A549 (cell line): ENCODE measurements at regions not wholly inside any gene's neighbourhood (a gene's known extent, or its start where the extent isn't known, plus 50 kb on each side); places are given as distances from the start of the nearest gene placed in this dataset.

Experiments
- ATAC-seq, 2 experiments: fragments of 200-7000 bp in 1 of 2; fragments of >200 bp in 1 of 2; cut with Nextera tagmentation in 1 of 2; cut with Tn5 transposase in 1 of 2; 3 replicates each; pipeline versions ENCODE4 v1.8.0 to v1.9.1; 2018 to 2020; ENCODE audit warnings: mild to moderate bottlenecking in 1 of 2, moderate library complexity in 1 of 2
- CTCF ChIA-PET: fragments of 300-600 bp; sonication (Branson Sonifier 250); formaldehyde crosslinking; extraction: SDS; loops from one replicate; lab custom pipeline; 2021; ENCODE audit warnings: antibody characterized with exemption, inconsistent platforms; lab: Yijun Ruan, JAX
- POLR2A ChIA-PET: fragments of 350-600 bp; formaldehyde crosslinking; extraction: SDS; loops from one replicate; lab custom pipeline; 2021; ENCODE audit warnings: antibody characterized with exemption, inconsistent platforms; lab: Yijun Ruan, JAX
- DNase-seq, 2 experiments: peaks; one replicate each; pipeline versions ENCODE4 v3.0.0 to v3.0.0-alpha.2; 2011 to 2016; ENCODE audit warnings: low read depth in 1 of 2, low spot score in 1 of 2
- FAIRE-seq: peaks from 2 replicates; lab custom pipeline; 2011; peaks lifted over from hg19 to GRCh38; lab: Jason Lieb, UNC
- H3K27ac ChIP-seq, 2 experiments: fragments of >200 bp; sonication (Bioruptor Twin); formaldehyde crosslinking; 3 replicates each; pipeline ENCODE4 v1.5.1; 2016 to 2017
- H3K4me1 ChIP-seq: fragments of >200 bp; sonication (Bioruptor Twin); formaldehyde crosslinking; 3 replicates; pipeline ENCODE4 v1.6.1; 2016
- H3K4me2 ChIP-seq: fragments of >200 bp; sonication (Bioruptor Twin); formaldehyde crosslinking; 3 replicates; pipeline ENCODE4 v1.6.1; 2016
- H3K4me3 ChIP-seq: fragments of >200 bp; sonication (Bioruptor Twin); formaldehyde crosslinking; 3 replicates; pipeline ENCODE4 v1.5.1; 2016
- H3K9me3 ChIP-seq: fragments of >200 bp; sonication (Bioruptor Twin); formaldehyde crosslinking; 3 replicates; pipeline ENCODE4 v1.6.1; 2016
- CBX2 ChIP-seq: fragments of 200-600 bp; sonication (generic); IDR thresholded peaks from 2 replicates; pipeline ENCODE4 v1.6.1; 2016; ENCODE audit warnings: low read depth, mild to moderate bottlenecking, borderline replicate concordance
- CBX8 ChIP-seq: fragments of 200-600 bp; sonication (generic); IDR thresholded peaks from 2 replicates; pipeline ENCODE4 v1.6.1; 2016
- CHD4 ChIP-seq: fragments of 200-600 bp; sonication (generic); IDR thresholded peaks from 2 replicates; pipeline ENCODE4 v1.6.1; 2016; ENCODE audit warnings: antibody characterized with exemption, mild to moderate bottlenecking, borderline replicate concordance
- CTCF ChIP-seq: fragments of >200 bp; sonication (Bioruptor Twin); formaldehyde crosslinking; IDR thresholded peaks from 3 replicates; pipeline ENCODE4 v1.5.1; 2016
- EHF ChIP-seq: fragments of 250-450 bp; sonication (Bioruptor Pico); IDR thresholded peaks from 2 replicates; pipeline ENCODE4 v1.5.0; 2020; ENCODE audit warnings: mild to moderate bottlenecking
- EHMT2 ChIP-seq: fragments of 200-600 bp; sonication (generic); IDR thresholded peaks from 2 replicates; pipeline ENCODE4 v1.6.1; 2016; ENCODE audit warnings: antibody characterized with exemption, low read depth, mild to moderate bottlenecking, moderate library complexity
- ESRRA ChIP-seq: fragments of 150-350 bp; IDR thresholded peaks from 2 replicates; pipeline ENCODE4 v1.6.1; 2014; ENCODE audit warnings: mild to moderate bottlenecking, low read length, borderline replicate concordance
- FOSB ChIP-seq: fragments of 250-450 bp; sonication (Bioruptor Pico); IDR thresholded peaks from 2 replicates; pipeline ENCODE4 v1.5.0; 2020; ENCODE audit warnings: mild to moderate bottlenecking, moderate library complexity
- FOSL2 ChIP-seq, 2 experiments: fragments of 450-650 bp in 1 of 2; fragments of >200 bp in 1 of 2; sonication (Bioruptor Twin) in 1 of 2; formaldehyde crosslinking; IDR thresholded peaks; 2 replicates each; pipeline versions ENCODE4 v1.5.0 to v1.6.1; 2016 to 2020; ENCODE audit warnings: mild to moderate bottlenecking in 1 of 2, moderate library complexity in 1 of 2
- FOXS1 ChIP-seq: fragments of 250-450 bp; sonication (Bioruptor Pico); IDR thresholded peaks from 2 replicates; pipeline ENCODE4 v1.5.0; 2020; ENCODE audit warnings: mild to moderate bottlenecking, moderate library complexity
- HOXB5 ChIP-seq: fragments of 250-450 bp; sonication (Bioruptor Pico); IDR thresholded peaks from 2 replicates; pipeline ENCODE4 v1.5.0; 2020; ENCODE audit warnings: mild to moderate bottlenecking, moderate library complexity
- JUNB ChIP-seq: fragments of >200 bp; sonication (Bioruptor Twin); formaldehyde crosslinking; IDR thresholded peaks from 2 replicates; pipeline ENCODE4 v1.6.1; 2016
- KDM1A ChIP-seq: fragments of 200-600 bp; sonication (generic); IDR thresholded peaks from 2 replicates; pipeline ENCODE4 v1.6.1; 2016; ENCODE audit warnings: low read depth, mild to moderate bottlenecking
- MAFK ChIP-seq: fragments of 450-650 bp; IDR thresholded peaks from 2 replicates; pipeline ENCODE4 v1.6.1; 2014; ENCODE audit not compliant: partially characterized antibody
- MYC ChIP-seq: IDR thresholded peaks from 2 replicates; pipeline ENCODE4 v1.6.1; 2012; ENCODE audit warnings: mild to moderate bottlenecking, inconsistent platforms, low read length, improper control_type of control experiment, borderline replicate concordance
- NFE2L2 ChIP-seq: fragments of 150-350 bp; conservative IDR thresholded peaks from 2 replicates; pipeline ENCODE4 v1.6.1; 2014; ENCODE audit warnings: low read length
- ZFP36 ChIP-seq: fragments of 450-650 bp; IDR thresholded peaks from 2 replicates; pipeline ENCODE4 v1.6.1; 2014; ENCODE audit warnings: borderline replicate concordance; ENCODE audit not compliant: partially characterized antibody
- WGBS: methylation state at CpG from one replicate; pipeline ENCODE4 v1.1.6; 2017; ENCODE audit errors: missing lambda C conversion rate; 5-methylcytosine and 5-hydroxymethylcytosine counted together
- TF ChIP-seq, protein P1 (sequence below): IDR thresholded peaks from 2 replicates; pipeline ENCODE4 v1.6.1; 2012; ENCODE audit warnings: low read depth, borderline replicate concordance

GRCh38 chr9:7523426-7524043 lies 276.0 kb downstream of the DMAC1 start:
- H3K9me3 ChIP-seq = no peaks in the 10 kb centered on the region
- H3K27ac ChIP-seq = no peak overlapping the region
- WGBS = 8% methylated on average over 5 of the region's 5 CpGs
- FAIRE-seq (no peak), ATAC-seq (no peak), DNase-seq (no peak)
- ChIA-PET CTCF (interaction anchor here (1.3 kb wide), 1 partner anchor 471 kb away, joined by 4 read pairs; no protein-coding TSS in a partner anchor), POLR2A (no interaction called here)
- no peak overlapping the region for H3K4me2 ChIP-seq
- no peak overlapping the region for H3K4me3 ChIP-seq
- TF ChIP-seq CBX8 (no peak), HOXB5 (CRISPR knock-in tag) (no peak), FOSB (no peak), EHMT2 (no peak)
- TF ChIP-seq, protein P1, sequence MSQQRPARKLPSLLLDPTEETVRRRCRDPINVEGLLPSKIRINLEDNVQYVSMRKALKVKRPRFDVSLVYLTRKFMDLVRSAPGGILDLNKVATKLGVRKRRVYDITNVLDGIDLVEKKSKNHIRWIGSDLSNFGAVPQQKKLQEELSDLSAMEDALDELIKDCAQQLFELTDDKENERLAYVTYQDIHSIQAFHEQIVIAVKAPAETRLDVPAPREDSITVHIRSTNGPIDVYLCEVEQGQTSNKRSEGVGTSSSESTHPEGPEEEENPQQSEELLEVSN = no peak
- no peaks in the 10 kb centered on the region for H3K4me1 ChIP-seq

DNA sequence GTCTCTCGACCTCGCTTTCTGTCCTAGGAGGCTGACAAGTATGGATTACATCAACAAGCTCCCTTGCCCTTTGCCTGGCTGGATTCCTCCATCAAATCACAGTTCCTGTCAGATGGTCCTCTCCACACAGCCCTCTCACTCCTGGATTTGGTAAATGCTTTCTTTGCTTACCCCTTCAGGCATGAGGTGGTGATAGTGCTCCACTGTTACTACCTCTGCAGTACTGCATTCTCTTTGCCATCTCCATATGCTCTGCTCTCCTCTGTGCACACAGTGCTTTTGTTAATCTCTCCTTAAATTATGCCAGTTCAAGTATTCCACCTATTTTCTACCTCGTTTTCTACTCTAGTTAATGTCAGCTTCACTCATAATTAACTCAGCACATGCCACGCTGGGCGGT lies 279.2 kb downstream of the DMAC1 start:
- no peak for ATAC-seq

DNA sequence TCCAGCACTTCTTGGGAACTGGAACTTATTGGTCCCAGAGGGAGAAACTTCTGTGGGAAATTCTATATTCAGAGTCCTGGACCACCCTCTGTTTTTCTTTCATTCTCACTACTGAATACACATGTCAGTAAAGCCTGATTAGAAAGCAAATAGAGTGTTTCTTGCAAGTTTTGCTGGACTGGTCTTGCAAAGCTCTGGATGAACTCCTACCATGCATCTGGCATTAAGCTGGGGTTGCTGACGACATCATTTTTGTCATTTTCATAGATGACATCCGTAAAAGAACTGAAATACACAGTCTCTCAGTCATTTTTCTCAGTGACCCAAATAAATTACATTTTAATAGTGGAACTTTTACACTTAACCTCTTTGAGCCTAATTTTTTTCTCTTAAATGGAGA lies 283.2 kb downstream of the DMAC1 start:
- H3K27ac ChIP-seq = no peak overlapping the region
- no peak overlapping the region for H3K4me2 ChIP-seq
- H3K4me1 ChIP-seq = no peaks in the 10 kb centered on the region
- no peak for DNase-seq
- ChIA-PET CTCF (interaction anchor here (1.0 to 1.6 kb wide), 3 partner anchors 54 to 689 kb away, joined by 3 to 4 read pairs (median 3); no protein-coding TSS in a partner anchor), POLR2A (no interaction called here)
- H3K9me3 ChIP-seq = no peaks in the 10 kb centered on the region
- TF ChIP-seq NFE2L2 = no peak
- TF ChIP-seq, all 56 proteins: peak for 0
- no peak overlapping the region for H3K4me3 ChIP-seq
- ATAC-seq = no peak
- WGBS = 5% methylated on average over 2 of the region's 2 CpGs
- no peak for FAIRE-seq

More for the DNA sequence above, 279.2 kb downstream of the DMAC1 start:
- WGBS = under 1% methylated on average over 5 of the region's 5 CpGs
- DNase-seq (no peak), FAIRE-seq (no peak)
- Histone ChIP-seq H3K9me3 (no peaks in the 10 kb centered on the region), H3K4me1 (no peaks in the 10 kb centered on the region), H3K4me3 (no peak overlapping the region), H3K27ac (no peak overlapping the region), H3K4me2 (no peak overlapping the region)
- ChIA-PET POLR2A (no interaction called here), CTCF (no interaction called here)
- TF ChIP-seq ESRRA = no peak
- no peak for TF ChIP-seq FOSL2 (IDR thresholded peaks at IDR 0.05)
- no peak for TF ChIP-seq FOSL2 (CRISPR knock-in tag; IDR thresholded peaks at IDR 0.05)
- TF ChIP-seq FOXS1 (CRISPR knock-in tag) = no peak
- TF ChIP-seq JUNB = no peak
- TF ChIP-seq CBX2 = no peak
- TF ChIP-seq HOXB5 (CRISPR knock-in tag) = no peak
- no peak for TF ChIP-seq MAFK
- TF ChIP-seq NFE2L2 = no peak
- TF ChIP-seq KDM1A = no peak
- no peak for TF ChIP-seq CTCF
- no peak for TF ChIP-seq MYC
- no peak for TF ChIP-seq EHF (CRISPR knock-in tag)
- TF ChIP-seq CBX8 = no peak

- Histone ChIP-seq H3K4me3 (no peak overlapping the region), H3K27ac (no peak overlapping the region), H3K4me2 (no peak overlapping the region), H3K9me3 (no peaks in the 10 kb centered on the region), H3K4me1 (no peaks in the 10 kb centered on the region)
- FAIRE-seq (no peak), ATAC-seq (no peak), DNase-seq (no peak)
- CTCF ChIA-PET = no interaction called here
- 35% methylated on average over 7 of the region's 7 CpGs for WGBS
- no peak for TF ChIP-seq CHD4
- no peak for TF ChIP-seq ZFP36
- TF ChIP-seq ESRRA = no peak
- POLR2A ChIA-PET = no interaction called here
Measured at GRCh38 chr9:7510199-7510598, 289.4 kb downstream of the DMAC1 start.
